ENCODE measurements at regions not wholly inside any gene's neighbourhood (a gene's known extent, or its start where the extent isn't known, plus 50 kb on each side); places are given as distances from the start of the nearest gene placed in this dataset.

DNA sequence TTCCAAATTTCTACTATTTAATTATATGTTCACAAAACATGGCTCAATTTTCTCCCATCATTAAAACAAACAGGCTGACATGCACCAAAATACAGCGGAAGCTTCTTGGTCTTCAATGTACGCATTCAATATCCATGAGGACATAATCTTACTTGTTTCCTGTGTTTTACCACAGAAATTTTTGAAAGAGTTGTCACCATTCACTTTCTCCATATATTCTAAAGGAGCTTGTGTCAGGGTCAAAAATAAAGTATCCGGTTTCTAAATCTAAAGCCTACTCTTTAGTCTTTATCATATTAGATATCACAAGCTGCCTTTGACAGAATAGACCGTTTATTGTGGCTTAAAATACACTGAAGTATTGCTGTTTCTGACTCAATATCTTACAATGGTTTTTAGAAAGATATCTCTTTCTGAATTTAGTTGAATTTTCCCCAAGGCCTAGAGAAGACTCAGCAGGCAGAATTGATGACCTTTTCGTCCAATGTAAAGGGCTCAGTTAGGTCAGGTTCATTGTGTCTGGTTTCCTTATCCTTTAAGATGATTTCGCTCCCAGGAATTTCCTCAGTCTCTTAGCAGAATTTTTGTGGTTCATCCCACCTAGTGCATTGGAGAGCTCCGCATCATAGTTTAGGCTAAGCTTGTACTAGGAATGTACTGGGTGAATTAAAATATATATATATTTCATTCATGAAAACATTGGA, 717.2 kb downstream of the NCAM2 start:
- TF ChIP-seq, protein P1, sequence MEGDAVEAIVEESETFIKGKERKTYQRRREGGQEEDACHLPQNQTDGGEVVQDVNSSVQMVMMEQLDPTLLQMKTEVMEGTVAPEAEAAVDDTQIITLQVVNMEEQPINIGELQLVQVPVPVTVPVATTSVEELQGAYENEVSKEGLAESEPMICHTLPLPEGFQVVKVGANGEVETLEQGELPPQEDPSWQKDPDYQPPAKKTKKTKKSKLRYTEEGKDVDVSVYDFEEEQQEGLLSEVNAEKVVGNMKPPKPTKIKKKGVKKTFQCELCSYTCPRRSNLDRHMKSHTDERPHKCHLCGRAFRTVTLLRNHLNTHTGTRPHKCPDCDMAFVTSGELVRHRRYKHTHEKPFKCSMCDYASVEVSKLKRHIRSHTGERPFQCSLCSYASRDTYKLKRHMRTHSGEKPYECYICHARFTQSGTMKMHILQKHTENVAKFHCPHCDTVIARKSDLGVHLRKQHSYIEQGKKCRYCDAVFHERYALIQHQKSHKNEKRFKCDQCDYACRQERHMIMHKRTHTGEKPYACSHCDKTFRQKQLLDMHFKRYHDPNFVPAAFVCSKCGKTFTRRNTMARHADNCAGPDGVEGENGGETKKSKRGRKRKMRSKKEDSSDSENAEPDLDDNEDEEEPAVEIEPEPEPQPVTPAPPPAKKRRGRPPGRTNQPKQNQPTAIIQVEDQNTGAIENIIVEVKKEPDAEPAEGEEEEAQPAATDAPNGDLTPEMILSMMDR (IDR thresholded peaks at IDR 0.05), result no peak
- no peak for TF ChIP-seq POLR2A (IDR thresholded peaks at IDR 0.05)

All from Peyer's patch (tissue), 4 donors.